ENCODE measurements at regions not wholly inside any gene's neighbourhood (a gene's known extent, or its start where the extent isn't known, plus 50 kb on each side); places are given as distances from the start of the nearest gene placed in this dataset.

DNA sequence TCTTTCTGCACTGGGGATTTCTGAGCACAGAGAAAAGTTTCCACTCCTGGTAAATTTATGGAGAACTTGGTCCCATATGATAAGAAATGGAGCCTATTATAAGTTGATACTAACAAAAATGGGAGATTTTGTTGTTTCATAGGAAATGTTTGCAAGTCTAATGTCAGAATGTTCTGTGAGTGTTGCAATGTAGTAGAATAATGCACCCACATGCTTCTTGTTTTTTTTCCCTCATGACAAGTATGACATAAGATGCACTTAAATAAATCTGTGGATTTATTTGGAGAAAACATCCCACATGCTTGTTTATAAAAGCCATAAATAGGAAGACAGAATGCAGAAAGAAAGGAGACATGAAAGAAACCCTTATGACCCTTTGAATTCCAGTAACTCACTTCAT, 50.8 kb upstream of the KCNJ6 start:
- DNase-seq (ENCODE audit: low read depth in 3 of 3): no peak

DNA sequence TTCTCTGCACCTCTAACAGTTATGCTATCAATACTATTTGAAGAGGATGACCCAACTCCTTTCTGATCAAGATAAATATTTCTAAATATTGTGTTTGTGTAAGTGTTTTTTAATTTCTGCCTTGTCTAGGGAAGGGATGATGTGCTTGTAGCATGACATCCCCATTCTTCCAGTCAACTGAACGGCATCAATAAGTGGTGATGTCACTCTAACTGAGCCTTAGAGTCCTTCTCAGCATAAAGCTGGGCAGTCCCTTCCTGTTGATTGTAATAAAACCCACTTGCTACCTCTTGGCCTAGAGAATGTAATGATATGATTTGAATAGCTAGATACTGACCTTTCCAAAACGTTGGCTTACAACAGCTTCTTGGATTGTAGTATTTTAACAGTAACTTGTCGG, 52.5 kb upstream of the KCNJ6 start:
- no peak for DNase-seq (ENCODE audit: low read depth in 3 of 3)

DNA sequence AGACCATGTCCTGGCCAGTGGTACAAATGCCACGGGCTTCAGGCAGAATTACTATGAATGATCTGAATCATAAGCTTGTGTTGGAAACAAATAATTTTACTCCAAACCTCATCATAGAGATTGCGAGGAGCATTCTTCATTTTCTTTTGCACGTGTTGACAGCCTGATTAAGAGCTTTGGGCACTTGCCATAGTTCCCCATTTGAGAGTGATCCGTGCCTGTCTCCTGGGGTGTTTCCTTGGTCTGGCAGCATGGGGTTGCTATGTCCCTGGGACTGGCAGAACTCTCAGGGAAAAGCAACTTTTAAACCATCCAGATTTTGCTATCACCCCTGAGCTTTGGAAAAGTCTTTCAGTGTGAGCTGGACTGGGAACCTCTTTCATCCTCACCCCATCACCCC, 54.3 kb upstream of the KCNJ6 start:
- no peak for DNase-seq (ENCODE audit: low read depth in 3 of 3)

GRCh38 chr21:37971390-37971950, 55.2 kb upstream of the KCNJ6 start:
- DNase-seq (ENCODE audit: low read depth in 3 of 3): no peak

- DNase-seq (ENCODE audit: low read depth in 3 of 3): no peak
These were observed 57.8 kb upstream of the KCNJ6 start for GRCh38 chr21:37974081-37974480.

DNA sequence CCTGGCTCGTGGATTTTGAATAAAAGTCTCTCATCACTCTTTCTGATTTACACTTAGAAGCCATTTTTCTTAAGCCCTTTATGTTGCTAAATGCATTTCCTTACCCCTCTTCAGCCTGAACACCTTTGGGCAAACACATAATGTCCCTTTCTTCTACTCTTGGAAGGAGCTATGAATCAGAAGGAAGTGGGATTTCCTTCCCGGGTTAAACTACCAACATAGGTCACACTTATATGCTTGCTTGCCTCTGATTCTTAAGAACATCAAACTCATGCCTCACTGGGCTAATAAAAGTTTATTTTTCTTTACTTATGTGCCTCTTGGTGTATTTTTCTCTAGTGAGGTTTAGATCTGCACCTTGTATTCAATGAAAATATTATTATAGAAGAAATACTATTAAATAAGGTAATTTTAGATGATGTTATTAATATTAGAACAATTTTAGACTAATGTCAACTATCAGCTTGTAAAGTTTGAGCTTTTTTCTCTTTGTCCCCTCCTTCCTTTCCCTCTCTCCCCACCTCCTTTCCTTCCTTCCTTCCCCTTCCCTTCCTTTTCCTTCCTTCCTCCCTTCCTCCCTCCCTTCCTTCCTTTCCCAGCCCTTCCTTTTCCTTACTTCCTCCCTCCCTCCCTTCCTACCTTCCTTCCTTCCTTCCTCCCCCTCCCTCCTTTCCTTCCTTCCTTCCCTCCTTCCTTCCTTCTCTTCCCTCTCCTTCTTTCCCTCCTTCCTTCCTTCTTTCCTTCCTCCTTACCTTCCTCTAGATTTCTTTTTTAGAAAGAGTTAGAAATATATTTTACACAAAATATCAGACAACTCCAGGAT, 66.5 kb upstream of the KCNJ6 start:
- DNase-seq (ENCODE audit: low read depth in 3 of 3): no peak

DNA sequence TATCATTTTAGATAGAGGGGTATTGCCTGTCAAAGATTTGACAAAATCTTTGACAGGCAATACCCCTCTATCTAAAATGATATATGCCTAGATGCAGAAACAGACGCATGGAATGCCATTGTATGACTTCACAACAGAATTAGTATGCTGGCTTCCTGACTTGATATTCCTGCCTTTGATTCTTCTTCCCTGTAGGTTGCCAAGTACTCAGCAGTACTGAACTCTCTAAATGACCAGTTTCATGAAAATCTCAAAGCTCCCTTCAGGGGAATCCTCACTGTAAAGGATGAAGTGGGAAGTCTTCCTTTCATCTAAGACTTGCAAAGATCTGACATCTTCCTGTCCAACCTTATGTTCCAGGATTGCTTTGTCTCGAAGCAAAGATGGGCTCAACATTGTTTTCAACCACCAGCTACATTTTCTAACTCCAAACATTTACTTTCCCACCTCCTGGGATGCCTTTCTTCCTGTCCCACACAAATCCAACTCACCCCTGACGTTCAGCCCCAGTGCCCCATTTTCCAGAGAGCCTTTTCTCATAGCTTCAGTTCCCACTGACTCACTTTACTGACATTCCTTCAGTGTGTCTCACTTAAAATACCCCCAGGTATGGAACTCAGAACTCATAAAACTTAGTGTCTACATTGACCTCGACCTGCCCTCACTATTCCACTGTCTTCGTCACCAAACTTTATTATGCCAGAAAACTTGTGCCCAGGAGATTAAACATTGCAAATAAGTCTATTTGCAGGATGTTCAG, 67.3 kb upstream of the KCNJ6 start:
- DNase-seq (ENCODE audit: low read depth in 3 of 3): no peak

- DNase-seq (ENCODE audit: low read depth in 3 of 3): no peak
These were observed 68.2 kb upstream of the KCNJ6 start for GRCh38 chr21:37984416-37984815.

DNA sequence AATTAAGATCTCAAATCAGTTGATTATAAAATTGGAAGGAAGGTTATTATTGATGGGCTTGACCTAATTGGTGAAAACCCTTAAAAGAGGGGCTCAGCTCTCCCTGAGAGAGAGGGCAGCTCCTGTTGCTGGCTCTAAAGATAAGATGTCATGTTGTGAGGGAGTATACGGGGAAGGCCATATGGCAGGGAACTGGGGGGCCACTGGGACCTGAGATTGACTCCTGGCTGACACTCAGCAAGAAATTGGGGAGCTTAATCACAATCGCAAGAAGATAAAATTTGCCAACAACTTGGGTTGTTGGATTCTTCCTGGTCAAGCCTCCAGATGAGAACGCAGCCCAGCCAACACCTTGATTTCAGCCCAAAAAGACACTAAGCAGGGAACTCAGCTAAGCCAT, 69.7 kb upstream of the KCNJ6 start:
- DNase-seq (ENCODE audit: low read depth in 3 of 3): no peak

DNA sequence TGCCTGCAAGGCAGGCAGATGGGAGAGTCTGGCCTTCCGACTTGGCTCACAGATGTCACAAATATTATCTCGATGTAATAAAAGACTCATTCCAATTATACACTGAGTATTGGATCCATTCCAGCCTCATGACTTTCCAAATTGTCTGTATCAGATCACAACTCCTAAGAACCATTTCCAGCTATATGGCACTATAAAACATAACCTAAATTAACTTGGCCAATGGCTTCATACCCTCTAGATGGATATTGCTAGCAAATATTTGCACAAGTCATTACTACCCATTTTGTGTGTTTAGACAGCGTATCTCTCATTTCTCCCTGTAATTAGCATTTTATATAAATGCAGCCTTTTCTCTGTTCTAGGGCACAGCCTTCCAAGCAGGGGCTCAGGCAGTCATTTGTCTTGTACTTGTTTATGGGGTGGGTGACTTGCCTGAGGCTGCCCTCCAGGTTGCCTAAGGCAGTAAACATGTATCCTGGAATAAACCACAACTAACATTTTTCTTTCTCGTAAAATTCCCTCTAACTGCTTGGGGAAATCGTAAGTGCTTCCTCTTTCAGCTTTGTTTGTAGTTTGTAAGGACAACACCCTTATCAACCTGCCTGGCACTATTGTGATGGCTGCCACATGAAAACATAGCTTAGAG, 70.6 kb upstream of the KCNJ6 start:
- no peak for DNase-seq (ENCODE audit: low read depth in 3 of 3)

- DNase-seq (ENCODE audit: low read depth in 3 of 3): no peak
These were observed 71.4 kb upstream of the KCNJ6 start for GRCh38 chr21:37987668-37988067.

DNA sequence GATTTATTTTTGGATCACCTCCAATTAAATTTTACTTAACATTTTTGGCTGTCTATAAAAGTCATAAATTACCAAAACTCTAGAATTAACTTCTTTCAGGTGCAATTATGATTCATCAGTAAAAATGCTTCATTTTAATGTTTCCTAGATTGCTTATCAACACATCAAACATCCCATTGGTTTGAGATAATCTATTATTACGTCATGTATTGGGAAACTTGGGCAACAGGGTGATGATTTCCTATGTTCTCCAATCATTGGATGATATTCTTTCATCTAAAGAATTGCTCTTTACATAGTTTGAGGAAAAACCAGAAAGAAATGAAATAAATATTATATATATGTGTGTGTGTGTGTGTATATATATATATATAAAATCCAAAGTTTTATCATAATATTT, 76.8 kb upstream of the KCNJ6 start:
- no peak for DNase-seq (ENCODE audit: low read depth in 3 of 3)

DNA sequence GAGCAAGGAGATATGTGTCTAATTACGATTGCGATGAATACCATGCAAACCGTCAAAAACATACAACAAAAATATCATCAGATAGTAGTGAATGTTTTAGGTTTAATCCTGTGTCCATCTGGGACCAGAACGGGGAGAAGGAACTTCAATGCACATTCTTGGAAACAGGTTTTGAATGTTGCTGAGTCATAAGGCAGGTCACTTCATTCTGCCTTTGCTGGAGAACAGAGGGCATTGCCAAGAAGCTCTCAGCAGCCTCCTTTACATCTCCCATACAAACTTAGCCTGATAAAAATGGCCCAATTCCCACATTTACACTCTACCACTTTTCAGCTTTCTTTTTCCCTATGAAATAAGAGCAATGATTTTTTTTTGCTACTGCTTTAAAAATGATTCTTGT, 78.0 kb upstream of the KCNJ6 start:
- DNase-seq (ENCODE audit: low read depth in 3 of 3): no peak

DNA sequence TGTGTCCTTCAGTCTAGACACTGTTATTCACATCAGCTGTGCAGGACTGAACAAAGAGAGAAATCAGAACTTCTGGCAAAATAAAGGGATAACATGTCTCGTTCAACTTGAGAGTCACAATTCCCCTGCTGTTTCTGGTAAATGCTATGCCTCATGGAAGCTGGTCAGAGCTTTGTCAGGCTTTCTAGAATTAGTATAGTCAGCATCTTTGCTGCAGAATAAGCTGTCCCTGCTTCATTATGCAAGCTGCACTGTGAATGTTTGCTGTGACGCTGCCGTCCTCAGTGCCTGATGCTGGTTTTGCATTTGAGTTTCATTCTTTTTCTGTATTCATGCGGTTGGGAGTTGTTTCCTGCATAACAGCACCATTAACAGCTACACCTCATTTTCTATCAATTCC, 96.4 kb upstream of the KCNJ6 start:
- no peak for DNase-seq (ENCODE audit: low read depth in 3 of 3)

DNA sequence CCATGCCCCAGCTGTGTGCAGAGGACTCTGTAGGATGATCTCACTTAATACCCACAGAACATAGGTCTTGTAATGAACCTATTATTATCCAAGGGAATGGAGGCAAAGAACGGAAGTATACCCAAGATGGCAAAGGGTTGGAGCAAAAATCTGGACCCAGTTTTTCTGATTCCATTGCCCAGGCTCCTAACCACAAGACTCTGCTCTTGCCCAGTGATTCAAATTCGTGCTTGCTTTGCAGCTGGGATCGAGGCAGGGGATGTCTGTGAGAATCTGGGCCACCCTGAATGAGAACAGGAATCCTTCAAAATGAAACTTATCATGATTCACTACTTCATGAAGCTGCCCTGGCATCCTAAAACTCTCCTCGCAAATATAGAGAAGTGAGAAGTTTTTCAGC, 97.5 kb upstream of the KCNJ6 start:
- DNase-seq (ENCODE audit: low read depth in 3 of 3): no peak

DNA sequence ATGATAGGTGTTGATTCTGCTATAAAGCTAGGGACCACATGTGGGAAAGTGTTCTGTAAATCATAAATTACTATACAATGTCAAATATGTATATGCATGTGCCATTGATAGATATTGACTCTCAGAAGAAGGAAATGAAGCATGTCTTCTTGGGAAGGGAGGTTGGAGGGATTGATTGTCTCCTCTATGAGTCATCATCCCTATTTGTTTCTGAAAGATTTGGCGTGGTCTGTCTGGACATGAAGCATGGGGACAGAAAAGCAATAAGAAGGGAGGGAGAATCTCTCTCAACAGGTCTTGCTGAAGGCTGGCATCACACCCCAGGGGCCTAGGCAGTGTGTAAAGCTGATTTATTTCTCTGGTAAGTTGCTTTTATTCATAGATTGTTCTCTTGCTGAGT, 98.0 kb upstream of the KCNJ6 start:
- DNase-seq (ENCODE audit: low read depth in 3 of 3): no peak

GRCh38 chr21:38027901-38028498, 111.7 kb upstream of the KCNJ6 start:
- no peak for DNase-seq (ENCODE audit: low read depth in 3 of 3)

GRCh38 chr21:38032082-38032801, 116.0 kb upstream of the KCNJ6 start:
- DNase-seq (ENCODE audit: low read depth in 3 of 3): no peak

DNA sequence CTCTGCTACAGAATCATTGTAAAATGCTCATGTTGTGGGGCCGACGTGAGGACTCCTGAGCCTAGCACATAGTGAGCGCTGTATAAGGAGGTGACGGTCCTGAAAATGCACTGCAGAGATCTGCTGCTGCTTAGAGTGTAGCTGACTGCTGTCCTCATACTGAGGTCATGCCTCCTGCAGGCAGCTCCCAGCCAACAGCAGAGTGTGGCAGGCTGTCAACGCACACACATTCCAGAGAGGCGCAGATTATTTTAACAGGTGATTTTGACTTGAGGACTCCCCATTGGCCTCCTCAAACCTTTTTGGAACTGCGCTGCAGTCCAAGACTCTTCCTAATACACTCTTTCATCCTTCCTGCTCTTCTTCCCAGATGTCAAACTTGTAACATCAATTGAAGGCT, 119.8 kb upstream of the KCNJ6 start:
- no peak for DNase-seq (ENCODE audit: low read depth in 3 of 3)

DNA sequence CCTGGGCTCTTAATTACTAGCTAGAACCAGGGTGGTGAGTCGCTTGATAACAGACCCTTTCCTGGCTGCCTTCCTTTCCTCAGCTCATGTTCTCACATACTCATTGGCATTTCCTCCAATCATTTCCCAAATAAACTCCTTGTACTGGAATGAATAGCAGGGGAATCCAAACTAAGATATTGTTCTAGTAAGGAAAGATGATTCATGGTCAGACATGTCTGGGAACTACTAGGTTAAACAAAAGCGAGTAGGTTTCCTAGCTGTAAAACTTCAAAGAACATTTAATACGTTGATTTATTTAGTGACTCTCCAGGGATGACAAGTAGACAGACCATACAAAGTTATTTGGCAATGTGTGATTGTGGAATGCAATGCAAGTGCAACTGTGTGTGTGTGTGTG, 121.2 kb upstream of the KCNJ6 start:
- DNase-seq (ENCODE audit: low read depth in 3 of 3): no peak

- no peak for DNase-seq (ENCODE audit: low read depth in 3 of 3)
These were observed 123.1 kb upstream of the KCNJ6 start for GRCh38 chr21:38039369-38039768.
